Hematopoietic multipotent progenitor cell treated with erythropoietin and hydrocortisone succinate and interleukin-3 and kit ligand, for 17 days (in vitro differentiated cells): ENCODE measurements at regions not wholly inside any gene's neighbourhood (a gene's known extent, or its start where the extent isn't known, plus 50 kb on each side); places are given as distances from the start of the nearest gene placed in this dataset.

Source experiments
- DNase-seq: peaks from one replicate; pipeline ENCODE4 v3.0.0-alpha.2; 2015; ENCODE audit warnings: low spot score

DNA sequence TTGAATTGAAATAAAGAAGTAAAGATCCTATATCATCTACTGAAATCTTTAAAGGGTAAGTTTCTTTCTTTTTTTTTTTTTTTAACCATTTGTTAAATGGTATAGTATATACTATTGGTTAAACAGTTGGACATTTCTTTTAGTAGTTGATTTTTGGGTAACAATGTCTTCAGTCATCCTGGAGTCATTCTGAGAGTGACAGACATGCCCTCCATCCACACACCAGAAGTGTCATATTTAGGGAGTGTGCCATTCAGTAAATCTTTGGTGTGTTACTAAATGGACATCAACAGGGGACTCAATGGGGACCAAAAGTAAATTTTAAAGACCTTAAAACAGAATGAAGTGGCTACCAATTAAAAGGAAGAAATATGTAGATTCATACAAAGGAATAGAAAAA is 50.8 kb upstream of the SLC39A10 start:
- no peak for DNase-seq

- DNase-seq: no peak
Measured at GRCh38 chr2:195604706-195605105, 52.3 kb upstream of the SLC39A10 start.

GRCh38 chr2:195603998-195604397 is 53.0 kb upstream of the SLC39A10 start:
- DNase-seq: no peak

DNA sequence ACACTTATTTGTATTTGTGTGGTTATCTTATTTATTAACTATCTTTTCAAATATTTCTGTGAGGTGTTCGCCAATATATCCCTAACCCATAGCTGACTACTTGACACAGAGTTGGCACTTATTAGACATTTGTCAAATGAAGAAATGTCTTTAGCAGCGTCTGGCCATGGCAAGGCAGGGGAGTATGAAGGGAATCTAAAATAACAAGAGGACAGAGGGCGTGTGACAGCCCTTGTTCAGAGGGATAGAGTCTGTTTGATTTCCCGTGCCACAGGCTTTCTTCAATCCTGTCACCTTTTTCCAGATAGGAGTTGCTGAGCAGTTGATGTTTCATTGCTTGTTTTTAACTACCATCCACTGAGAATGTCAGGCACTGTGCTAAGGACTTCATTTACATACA is 53.6 kb upstream of the SLC39A10 start:
- no peak for DNase-seq

GRCh38 chr2:195602687-195603086 is 54.3 kb upstream of the SLC39A10 start:
- no peak for DNase-seq

DNA sequence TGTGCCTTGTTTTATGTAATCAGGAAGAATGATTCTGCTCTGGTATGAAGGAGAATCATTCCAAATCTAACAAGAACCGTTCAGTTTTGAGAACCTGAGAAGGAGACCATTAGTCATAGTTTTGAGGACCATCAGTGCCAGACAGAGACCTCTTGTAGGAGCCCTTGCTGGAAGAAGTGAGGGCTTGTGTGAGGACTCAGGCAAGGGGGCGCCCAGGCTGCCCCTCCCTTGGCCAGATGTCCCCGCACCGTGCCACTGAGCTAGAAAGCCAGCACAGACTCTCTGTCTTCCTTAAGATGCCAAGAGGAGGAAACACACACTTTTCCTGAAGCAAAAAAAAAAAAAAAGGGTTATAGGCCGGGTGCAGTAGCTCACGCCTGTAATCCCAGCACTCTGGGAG is 55.7 kb upstream of the SLC39A10 start:
- no peak for DNase-seq

DNA sequence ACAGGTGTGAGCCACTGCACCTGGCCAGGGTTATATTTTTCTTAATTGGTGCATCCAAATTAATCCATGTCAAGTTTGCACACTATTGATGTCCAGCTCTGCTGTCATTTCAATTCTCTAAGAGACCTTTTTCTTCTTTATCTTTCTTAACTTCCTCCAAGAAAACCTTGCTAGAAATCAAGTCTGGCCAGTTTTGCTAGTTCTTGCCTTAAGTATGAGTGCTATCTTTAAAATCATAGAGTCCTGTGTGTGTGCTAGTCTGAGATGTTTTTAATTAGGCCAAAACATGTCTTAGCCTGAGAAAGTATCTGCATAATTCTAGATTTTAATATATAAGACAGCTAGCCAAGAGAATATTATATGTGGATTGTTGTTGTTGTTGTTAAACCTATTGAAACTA is 56.2 kb upstream of the SLC39A10 start:
- DNase-seq: no peak

- no peak for DNase-seq
Measured at GRCh38 chr2:195596840-195597239, 60.2 kb upstream of the SLC39A10 start.

DNA sequence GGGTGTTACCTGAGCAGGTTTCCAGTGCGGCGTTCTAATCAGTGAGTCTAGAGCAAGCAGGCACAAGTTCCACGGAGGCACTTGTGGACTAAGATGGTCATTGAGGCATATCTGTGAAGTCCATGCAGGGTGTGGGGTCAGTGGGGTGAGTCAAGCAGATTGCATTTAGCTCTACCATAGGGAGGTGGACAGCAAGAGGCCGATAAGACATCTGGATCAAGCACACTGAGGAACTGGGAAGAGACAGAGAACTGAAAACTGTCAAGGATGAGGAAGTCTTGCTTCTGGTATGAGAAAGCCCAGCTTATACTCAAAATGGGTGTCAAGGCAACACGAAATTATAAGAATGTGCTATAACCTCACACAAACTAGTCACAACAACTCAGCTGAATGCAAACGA is 61.2 kb upstream of the SLC39A10 start:
- no peak for DNase-seq

DNA sequence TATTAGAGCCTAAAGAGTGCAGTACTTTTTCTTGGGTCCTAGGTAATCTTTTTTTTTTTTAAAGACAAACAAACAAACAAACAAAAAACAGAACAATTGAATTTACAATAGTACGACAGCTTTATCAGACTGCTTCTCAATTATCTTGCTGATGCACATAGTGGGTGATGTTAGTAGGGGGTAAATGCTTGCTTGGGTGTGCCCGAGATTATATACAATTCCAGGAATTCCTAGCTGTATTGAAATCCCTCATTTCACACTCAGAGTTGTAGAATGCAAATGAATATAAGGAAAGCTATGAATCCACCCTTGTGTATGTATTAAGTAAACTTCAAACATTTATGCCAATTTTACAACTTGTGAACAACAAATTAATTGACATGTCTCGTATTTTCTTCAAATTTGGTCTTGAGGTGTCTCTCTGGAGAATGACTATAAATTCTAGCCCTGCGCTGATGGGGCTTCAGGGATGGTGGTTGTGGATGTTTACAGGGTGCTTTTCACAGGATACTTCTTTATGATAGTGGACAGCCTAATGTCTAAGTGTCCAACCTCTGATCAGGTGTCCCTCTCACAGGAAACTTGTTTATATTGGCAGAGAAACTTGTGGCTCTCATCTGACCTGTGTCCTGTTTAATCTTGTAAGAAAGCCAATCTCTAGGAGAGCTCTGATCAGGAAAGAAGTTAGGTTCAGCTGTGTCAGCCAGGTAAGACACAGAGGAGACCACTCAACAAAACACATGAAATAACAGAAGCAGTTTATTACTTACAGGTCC is 61.9 kb upstream of the SLC39A10 start:
- no peak for DNase-seq

DNA sequence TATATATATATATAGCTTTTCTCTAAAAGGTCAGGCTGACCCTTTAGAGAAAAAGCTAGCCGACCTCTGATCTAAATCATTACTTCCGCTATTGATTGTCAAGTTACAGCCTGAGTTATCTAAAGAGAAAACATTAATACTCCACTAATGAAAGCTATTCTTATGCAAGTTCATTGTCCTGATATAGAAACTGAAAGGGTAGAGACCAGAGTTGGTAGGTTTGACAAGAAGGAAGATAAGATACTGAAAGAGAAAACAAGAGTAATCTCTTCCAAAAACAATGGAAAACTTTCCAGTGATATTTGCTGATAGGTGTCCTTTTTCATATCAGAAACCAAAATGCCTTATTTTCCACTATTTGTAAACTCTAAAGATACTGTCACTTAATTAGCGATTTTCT is 62.8 kb upstream of the SLC39A10 start:
- no peak for DNase-seq

- no peak for DNase-seq
Measured at GRCh38 chr2:195592105-195592504, 64.9 kb upstream of the SLC39A10 start.

DNA sequence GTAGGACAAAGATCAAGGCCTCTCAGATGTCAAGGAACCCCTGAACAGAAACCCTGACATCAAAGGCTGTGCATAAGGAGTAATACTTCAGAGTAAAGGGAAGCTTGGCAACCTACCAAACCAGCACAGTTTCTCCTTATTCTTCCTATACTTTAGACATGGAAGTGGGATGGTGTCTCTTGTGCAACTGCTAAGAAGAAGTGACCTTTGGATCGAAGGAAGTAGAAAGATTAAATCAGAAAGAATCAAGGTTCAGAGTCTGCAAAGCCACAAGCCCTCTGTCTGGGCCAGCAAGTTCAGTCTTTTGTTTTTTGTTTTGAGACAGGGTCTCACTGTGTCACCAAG is 66.2 kb upstream of the SLC39A10 start:
- no peak for DNase-seq

DNA sequence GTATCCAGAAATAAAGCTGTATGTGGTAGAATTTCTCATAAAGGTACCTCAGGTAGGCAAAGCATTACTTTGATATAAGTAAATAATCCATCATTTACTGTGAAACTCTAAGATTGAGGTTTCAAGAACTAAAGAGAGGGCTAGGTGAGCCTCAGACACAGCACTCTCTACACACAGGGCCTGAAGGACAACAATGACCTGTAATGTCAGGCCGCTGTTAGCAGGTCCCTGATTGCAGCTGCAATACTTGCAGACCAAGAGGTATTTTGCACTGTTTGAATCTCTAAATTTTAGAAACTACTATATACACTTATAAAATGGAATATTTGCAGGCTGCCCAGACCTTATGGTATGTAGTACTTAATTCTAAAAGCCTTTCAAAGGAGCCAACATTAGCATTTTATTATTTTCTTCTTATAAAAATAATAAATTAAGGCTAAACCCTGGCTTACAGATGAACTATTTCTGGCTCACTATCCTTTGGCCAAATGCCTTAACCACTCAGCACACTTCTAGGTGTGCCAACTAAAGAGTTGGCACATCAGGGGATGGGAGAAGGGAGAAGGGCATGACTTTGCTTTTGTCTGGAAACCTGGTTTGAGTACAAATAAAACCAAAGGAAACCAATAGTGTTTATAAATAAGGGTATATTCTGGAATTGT is 66.7 kb upstream of the SLC39A10 start:
- DNase-seq: no peak

DNA sequence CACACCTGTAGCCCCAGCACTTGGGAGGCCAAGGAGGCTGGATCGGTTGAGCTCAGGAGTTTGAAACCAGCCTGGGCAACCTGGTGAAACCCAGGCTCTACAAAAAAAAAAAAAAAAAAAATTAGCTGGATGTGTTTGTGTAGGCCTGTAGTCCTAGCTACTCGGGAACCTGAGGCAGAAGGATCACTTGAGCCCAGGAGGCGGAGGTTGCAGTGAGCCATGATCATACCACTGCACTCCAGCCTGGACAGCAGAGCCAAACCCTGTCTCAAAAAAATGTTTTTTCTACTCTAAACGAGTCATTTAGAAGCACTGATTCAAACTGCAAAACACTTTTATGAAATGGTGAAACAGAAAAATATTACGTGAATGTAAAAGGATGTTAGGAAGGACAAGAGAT is 69.1 kb upstream of the SLC39A10 start:
- no peak for DNase-seq

- DNase-seq: no peak
Measured at GRCh38 chr2:195586062-195586714, 70.8 kb upstream of the SLC39A10 start.

- no peak for DNase-seq
Measured at GRCh38 chr2:195582188-195582587, 74.8 kb upstream of the SLC39A10 start.

DNA sequence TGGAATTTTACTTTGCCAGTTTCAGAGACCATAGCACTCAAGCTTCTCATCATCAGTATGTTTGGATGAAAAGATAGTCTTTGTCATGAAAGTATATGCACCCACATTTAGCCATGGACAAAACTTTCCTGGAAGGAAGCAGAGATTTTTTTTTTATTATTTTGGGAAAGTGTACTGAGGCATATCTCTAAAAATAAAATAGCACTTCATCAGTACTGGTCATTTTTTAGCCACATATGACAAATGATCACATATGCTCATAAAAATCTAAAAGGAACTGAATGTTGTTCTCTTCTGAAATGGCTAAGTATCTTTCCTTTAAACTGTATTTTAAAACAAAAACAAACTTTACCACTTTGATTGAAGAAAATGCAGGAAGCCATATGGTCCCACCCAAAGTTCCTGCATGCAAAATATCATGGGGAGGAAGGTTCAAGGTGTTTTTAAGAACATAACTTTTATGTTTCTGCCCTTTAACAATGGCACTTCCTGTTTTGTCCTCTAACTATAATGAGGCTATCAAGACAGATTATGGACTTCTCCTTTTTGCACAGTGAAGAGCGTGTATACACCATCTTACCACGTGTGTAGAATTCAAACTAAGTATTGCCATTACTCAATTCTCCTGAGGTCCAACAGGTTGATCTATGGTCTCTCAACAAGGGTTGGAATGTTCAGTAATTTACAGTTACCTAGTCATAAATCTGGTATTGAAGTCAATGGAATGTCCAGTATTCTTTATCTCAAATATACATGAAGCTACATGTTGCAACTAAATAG is 77.1 kb upstream of the SLC39A10 start:
- no peak for DNase-seq

DNA sequence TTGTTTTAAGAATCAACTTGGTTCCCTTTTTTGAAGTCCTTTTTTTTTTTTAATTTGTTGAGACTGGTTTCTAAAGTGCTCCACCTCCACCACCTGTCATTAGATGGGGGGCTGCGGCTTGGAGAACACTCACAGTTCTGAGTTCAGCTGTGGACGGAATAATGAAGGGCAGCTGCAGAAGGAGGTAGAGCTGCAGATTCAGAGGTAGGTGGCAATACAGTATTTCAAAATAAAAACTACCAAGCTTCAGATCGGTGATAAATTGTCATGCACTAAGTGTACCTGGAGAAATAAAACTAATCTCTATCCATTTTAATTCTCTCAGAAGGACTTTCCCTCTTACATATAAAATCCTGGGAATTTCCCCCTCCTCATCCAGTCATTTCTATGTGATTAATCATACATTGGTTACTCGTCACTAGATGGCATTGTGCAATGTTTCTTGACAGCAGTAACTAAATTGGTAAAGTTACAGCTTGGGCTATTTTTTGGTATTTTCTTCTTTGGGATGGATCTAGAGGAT is 81.1 kb upstream of the SLC39A10 start:
- DNase-seq: no peak

DNA sequence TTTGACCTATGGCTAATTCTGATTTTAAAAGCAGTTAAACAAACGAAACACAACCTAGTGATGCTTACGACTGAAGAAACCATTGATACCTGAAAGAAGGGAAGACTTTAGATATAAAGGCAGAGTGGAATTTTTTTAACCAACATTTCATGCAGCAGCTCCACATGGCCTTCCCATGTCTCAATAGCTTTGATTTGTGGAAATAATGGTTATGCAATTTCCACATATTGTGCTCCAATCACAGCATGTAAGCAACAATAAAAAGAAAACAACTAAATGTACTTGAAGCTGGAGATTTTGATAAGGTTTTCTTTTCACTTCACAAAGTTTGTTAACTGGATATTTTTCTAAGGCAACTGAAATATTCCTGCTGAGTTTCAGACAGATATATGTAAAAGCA is 82.0 kb upstream of the SLC39A10 start:
- no peak for DNase-seq

GRCh38 chr2:195574312-195574711 is 82.7 kb upstream of the SLC39A10 start:
- no peak for DNase-seq

GRCh38 chr2:195572895-195573683 is 83.9 kb upstream of the SLC39A10 start:
- no peak for DNase-seq
